ENCODE measurements at regions not wholly inside any gene's neighbourhood (a gene's known extent, or its start where the extent isn't known, plus 50 kb on each side); places are given as distances from the start of the nearest gene placed in this dataset.

- no peak for DNase-seq (ENCODE audit: low read depth)
- Histone ChIP-seq H3K4me3 (ENCODE audit: low read depth, low read length) (no peak overlapping the region), H3K36me3 (ENCODE audit: control insufficient read depth, insufficient read depth, low read length) (no peaks in the 10 kb centered on the region), H3K27me3 (ENCODE audit: control insufficient read depth, insufficient read depth, low read length) (no peaks in the 10 kb centered on the region)
- TF ChIP-seq CTCF (IDR thresholded peaks at IDR 0.05; ENCODE audit: insufficient read depth, low read length, severe bottlenecking): no peak
- FAIRE-seq: no peak
These were observed 65.0 kb upstream of the SSX2IP start for GRCh38 chr1:84755216-84755615.

- DNase-seq (ENCODE audit: low read depth): no peak
- Histone ChIP-seq H3K27me3 (ENCODE audit: control insufficient read depth, insufficient read depth, low read length) (no peaks in the 10 kb centered on the region), H3K36me3 (ENCODE audit: control insufficient read depth, insufficient read depth, low read length) (no peaks in the 10 kb centered on the region), H3K4me3 (ENCODE audit: low read depth, low read length) (no peak overlapping the region)
- no peak for FAIRE-seq
- TF ChIP-seq CTCF (IDR thresholded peaks at IDR 0.05; ENCODE audit: insufficient read depth, low read length, severe bottlenecking): no peak
These were observed 64.1 kb upstream of the SSX2IP start for GRCh38 chr1:84754386-84754703.

- H3K36me3 ChIP-seq (ENCODE audit: control insufficient read depth, insufficient read depth, low read length): no peaks in the 10 kb centered on the region
- TF ChIP-seq CTCF (IDR thresholded peaks at IDR 0.05; ENCODE audit: insufficient read depth, low read length, severe bottlenecking): peak; percentile 96
- DNase-seq (ENCODE audit: low read depth) (peak; percentile 63), FAIRE-seq (no peak)
- H3K4me3 ChIP-seq (ENCODE audit: low read depth, low read length): no peak overlapping the region
- no peaks in the 10 kb centered on the region for H3K27me3 ChIP-seq (ENCODE audit: control insufficient read depth, insufficient read depth, low read length)
These were observed 63.5 kb upstream of the SSX2IP start for GRCh38 chr1:84753516-84754385.

GRCh38 chr1:84750110-84750730 is 60.0 kb upstream of the SSX2IP start:
- Histone ChIP-seq H3K4me3 (ENCODE audit: low read depth, low read length) (no peak overlapping the region), H3K36me3 (ENCODE audit: control insufficient read depth, insufficient read depth, low read length) (no peaks in the 10 kb centered on the region), H3K27me3 (ENCODE audit: control insufficient read depth, insufficient read depth, low read length) (no peaks in the 10 kb centered on the region)
- FAIRE-seq (peak; percentile 89), DNase-seq (ENCODE audit: low read depth) (peak; percentile 95)
- TF ChIP-seq CTCF (IDR thresholded peaks at IDR 0.05; ENCODE audit: insufficient read depth, low read length, severe bottlenecking): no peak

GRCh38 chr1:84749427-84749826 is 59.2 kb upstream of the SSX2IP start:
- TF ChIP-seq CTCF (IDR thresholded peaks at IDR 0.05; ENCODE audit: insufficient read depth, low read length, severe bottlenecking): no peak
- no peaks in the 10 kb centered on the region for H3K27me3 ChIP-seq (ENCODE audit: control insufficient read depth, insufficient read depth, low read length)
- DNase-seq (ENCODE audit: low read depth): peak; percentile 82
- H3K36me3 ChIP-seq (ENCODE audit: control insufficient read depth, insufficient read depth, low read length): no peaks in the 10 kb centered on the region
- FAIRE-seq: no peak
- no peak overlapping the region for H3K4me3 ChIP-seq (ENCODE audit: low read depth, low read length)
